ENCODE measurements at regions not wholly inside any gene's neighbourhood (a gene's known extent, or its start where the extent isn't known, plus 50 kb on each side); places are given as distances from the start of the nearest gene placed in this dataset.

GRCh38 chr5:101482931-101483330, 579.8 kb upstream of the ST8SIA4 start:
- TF ChIP-seq POLR2A (IDR thresholded peaks at IDR 0.05) (no peak), CTCF (IDR thresholded peaks at IDR 0.05) (no peak)
